Stomach (tissue), 8 donors: ENCODE measurements at regions not wholly inside any gene's neighbourhood (a gene's known extent, or its start where the extent isn't known, plus 50 kb on each side); places are given as distances from the start of the nearest gene placed in this dataset.

ENCODE experiments used
- DNase-seq, 2 donors: peaks; one replicate each; pipeline versions ENCODE4 v3.0.0 to v3.0.0-alpha.2; 2013 to 2019
- H3K27ac ChIP-seq, 5 donors: fragments of 200-600 bp in 4 of 5; sonication (generic) in 4 of 5; one replicate each; pipeline ENCODE4 v1.5.1; 2013 to 2019; ENCODE audit warnings: mild to moderate bottlenecking in 1 of 5, moderate library complexity in 1 of 5
- H3K27me3 ChIP-seq, 3 donors: fragments of 200-600 bp; sonication (generic); one replicate each; pipeline ENCODE4 v1.5.1; 2017 to 2019; ENCODE audit warnings: mixed run types in 1 of 3
- H3K36me3 ChIP-seq, 4 donors: fragments of 200-600 bp; sonication (generic); 1 replicate in 3 of 4; 2 replicates in 1 of 4; pipeline ENCODE4 v1.5.1; 2016 to 2019
- H3K4me1 ChIP-seq, 4 donors: fragments of 200-600 bp; sonication (generic); one replicate each; pipeline ENCODE4 v1.5.1; 2016 to 2019
- H3K4me3 ChIP-seq, 4 donors: fragments of 200-600 bp; sonication (generic) in 3 of 4; one replicate each; pipeline ENCODE4 v1.5.1; 2016 to 2019; ENCODE audit warnings: mild to moderate bottlenecking in 1 of 4
- H3K9me3 ChIP-seq, 4 donors: fragments of 200-600 bp; sonication (generic); one replicate each; pipeline ENCODE4 v1.5.1; 2016 to 2019
- CTCF ChIP-seq, 7 experiments: fragments of 450-650 bp in 4 of 7; fragments of 200-600 bp in 3 of 7; sonication (generic) in 3 of 7; IDR thresholded peaks; one replicate each; pipeline ENCODE4 v1.5.1; 2016 to 2019; ENCODE audit warnings: antibody characterized with exemption in 7 of 7, control low read depth in 2 of 7, mild to moderate bottlenecking in 1 of 7
- EP300 ChIP-seq: sonication (generic); formaldehyde crosslinking; IDR thresholded peaks from one replicate; pipeline ENCODE4 v1.6.1; 2017; ENCODE audit warnings: antibody characterized with exemption
- POLR2A ChIP-seq, 4 donors: fragments of 450-650 bp; IDR thresholded peaks; one replicate each; pipeline ENCODE4 v1.6.1; 2016; ENCODE audit warnings: antibody characterized with exemption in 4 of 4, control low read depth in 2 of 4, mild to moderate bottlenecking in 1 of 4, moderate library complexity in 1 of 4
- POLR2AphosphoS5 ChIP-seq, 3 donors: sonication (generic); formaldehyde crosslinking; IDR thresholded peaks; one replicate each; pipeline ENCODE4 v1.6.1; 2016; ENCODE audit warnings: antibody characterized with exemption in 3 of 3
- WGBS, 5 donors: extraction: QIAGEN DNeasy Blood & Tissue Kit in 3 of 5; methylation state at CpG; one replicate each; pipeline versions ENCODE4 v1.1.5 to v1.1.7; 2013 to 2018; 5-methylcytosine and 5-hydroxymethylcytosine counted together
- intact Hi-C: fragments of 100-400 bp; cut with DNase I; formaldehyde crosslinking; loops from one replicate; pipeline ENCODE4 v1.15.1; 2023; ENCODE audit warnings: low total_unique reads
- donor health status: healthy with polysubstance abuse.
- donor health status: Bipolar disorder and iron deficiency.
- donor health status: healthy.

DNA sequence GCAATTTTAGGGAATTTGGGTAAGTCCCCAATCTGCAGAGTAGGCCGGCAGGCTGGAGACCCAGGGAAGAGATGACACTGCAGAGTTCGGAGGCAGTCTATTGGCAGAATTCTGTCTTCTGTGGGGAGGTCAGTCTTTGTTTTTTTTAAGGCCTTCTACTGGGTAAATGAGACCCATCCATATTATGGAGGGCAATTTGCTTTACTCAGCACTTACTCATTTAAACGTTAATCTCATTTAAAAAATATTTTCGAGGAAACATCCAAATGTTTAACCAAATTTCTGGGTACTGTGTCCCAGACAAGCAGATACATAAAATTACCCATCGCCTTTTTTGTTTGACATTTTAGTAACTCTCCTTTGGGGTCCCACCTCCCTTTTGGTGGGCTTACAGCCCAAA lies 139.5 kb downstream of the IRS1 start:
- Histone ChIP-seq H3K27me3 (no peaks in the 10 kb centered on the region), H3K27ac (peak overlapping the region in 4 of 5 donors; percentile 38 to 74 (median 60)), H3K36me3 (no peaks in the 10 kb centered on the region), H3K9me3 (no peaks in the 10 kb centered on the region), H3K4me1 (peaks cover 0 to 23% (median 6%) of the 10 kb centered on the region in 4 donors), H3K4me3 (no peak overlapping the region)
- intact Hi-C loops: no loop called here
- WGBS, 5 donors: 70 to 88% (median 76%) methylated on average over 5 of the region's 5 CpGs
- DNase-seq: no peak
- no peak for TF ChIP-seq POLR2AphosphoS5 (IDR thresholded peaks at IDR 0.05)
- TF ChIP-seq CTCF (IDR thresholded peaks at IDR 0.05): no peak
- no peak for TF ChIP-seq EP300
- TF ChIP-seq POLR2A (IDR thresholded peaks at IDR 0.05): no peak

DNA sequence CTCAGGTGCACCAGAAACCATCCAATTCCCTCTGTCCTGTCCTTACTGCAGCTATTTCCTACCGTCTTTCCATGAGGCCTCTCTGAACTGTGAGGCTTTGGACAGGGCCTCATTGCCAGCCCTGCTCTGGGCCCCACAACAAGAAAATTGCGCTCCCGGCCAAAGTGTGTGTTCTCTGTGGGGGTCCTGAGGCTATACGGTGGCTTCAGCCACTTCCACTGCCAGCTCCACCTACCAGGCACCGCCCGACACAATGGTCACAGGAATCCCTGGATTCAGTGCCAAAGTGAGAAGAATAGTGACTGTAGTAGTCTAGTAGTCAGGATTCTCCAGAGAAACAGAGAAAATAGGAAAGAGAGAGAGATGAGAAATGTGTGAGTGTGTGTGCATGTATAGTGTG lies 140.2 kb downstream of the IRS1 start:
- no peak for DNase-seq
- Histone ChIP-seq H3K36me3 (no peaks in the 10 kb centered on the region), H3K4me3 (no peak overlapping the region), H3K27me3 (no peaks in the 10 kb centered on the region), H3K9me3 (no peaks in the 10 kb centered on the region), H3K4me1 (peaks cover 0 to 22% (median 5%) of the 10 kb centered on the region in 4 donors), H3K27ac (peak overlapping the region in 2 of 5 donors; percentile 10 to 43)
- WGBS, 5 donors: 80 to 89% (median 84%) methylated on average over 6 of the region's 6 CpGs
- no peak for TF ChIP-seq CTCF (IDR thresholded peaks at IDR 0.05)
- intact Hi-C loops: no loop called here

DNA sequence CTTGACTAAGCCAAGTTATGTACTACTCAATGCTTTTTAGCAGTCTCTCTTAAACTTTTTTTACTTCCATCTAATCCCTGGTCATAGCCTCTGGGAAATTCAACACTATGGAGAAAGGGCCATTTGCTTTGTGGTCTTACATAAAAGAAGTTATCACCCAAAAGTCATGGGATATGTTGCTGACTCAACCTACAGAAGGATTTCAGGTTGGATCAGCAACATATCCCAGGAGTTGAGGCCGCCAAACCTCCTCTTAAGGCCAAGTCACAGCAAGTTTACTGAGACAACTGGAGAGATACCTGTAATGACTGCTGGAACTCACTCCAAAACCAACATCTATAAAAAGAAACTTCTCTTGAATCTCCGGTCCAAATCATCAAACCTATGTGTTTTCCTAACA lies 141.1 kb downstream of the IRS1 start:
- peak overlapping the region in 2 of 5 donors; percentile 10 to 43 for H3K27ac ChIP-seq

GRCh38 chr2:226657340-226658053 lies 142.1 kb downstream of the IRS1 start:
- WGBS, 5 donors: 78 to 90% (median 84%) methylated on average over 6 of the region's 6 CpGs
- intact Hi-C loops: no loop called here

More for the DNA sequence above, 141.1 kb downstream of the IRS1 start:
- WGBS, 5 donors: 58 to 68% (median 62%) methylated on average over 2 of the region's 2 CpGs
- Histone ChIP-seq H3K9me3 (no peaks in the 10 kb centered on the region), H3K36me3 (no peaks in the 10 kb centered on the region), H3K27me3 (no peaks in the 10 kb centered on the region), H3K4me1 (peaks cover 0 to 14% (median 2%) of the 10 kb centered on the region in 4 donors), H3K4me3 (no peak overlapping the region)
- no peak for DNase-seq
- no peak for TF ChIP-seq EP300
- intact Hi-C loops: no loop called here

More at GRCh38 chr2:226657340-226658053, 142.1 kb downstream of the IRS1 start:
- DNase-seq: no peak
- TF ChIP-seq EP300 (no peak), POLR2AphosphoS5 (IDR thresholded peaks at IDR 0.05) (no peak), CTCF (IDR thresholded peaks at IDR 0.05) (no peak), POLR2A (IDR thresholded peaks at IDR 0.05) (no peak)
- no peaks in the 10 kb centered on the region for H3K36me3 ChIP-seq
- no peaks in the 10 kb centered on the region for H3K27me3 ChIP-seq
- no peak overlapping the region for H3K27ac ChIP-seq
- H3K4me3 ChIP-seq: no peak overlapping the region
- H3K9me3 ChIP-seq: no peaks in the 10 kb centered on the region
- peaks cover 0 to 20% (median 6%) of the 10 kb centered on the region in 4 donors for H3K4me1 ChIP-seq
